ENCODE measurements at regions not wholly inside any gene's neighbourhood (a gene's known extent, or its start where the extent isn't known, plus 50 kb on each side); places are given as distances from the start of the nearest gene placed in this dataset.

- peak overlapping the region; percentile 32 for H3K27ac ChIP-seq
- TF ChIP-seq ZFX (IDR thresholded peaks at IDR 0.05; ENCODE audit: borderline replicate concordance) (no peak), CTCF (IDR thresholded peaks at IDR 0.05) (no peak)
Observed at GRCh38 chr22:23377767-23378166, 197.5 kb downstream of the BCR start.

GRCh38 chr22:23376256-23376655 is 195.9 kb downstream of the BCR start:
- H3K27ac ChIP-seq = 0 out of 2 replicates have a peak overlapping the region, but pooled peaks have one; percentile 32
- TF ChIP-seq ZFX (IDR thresholded peaks at IDR 0.05; ENCODE audit: borderline replicate concordance) (no peak), CTCF (IDR thresholded peaks at IDR 0.05) (peak; percentile 58)

- no peak for TF ChIP-seq ZFX (IDR thresholded peaks at IDR 0.05; ENCODE audit: borderline replicate concordance)
- no peak for TF ChIP-seq CTCF (IDR thresholded peaks at IDR 0.05)
Observed at GRCh38 chr22:23375031-23375827, 194.9 kb downstream of the BCR start.

GRCh38 chr22:23373601-23374000 is 193.3 kb downstream of the BCR start:
- H3K27ac ChIP-seq = 0 out of 2 replicates have a peak overlapping the region, but pooled peaks have one; percentile 8
- TF ChIP-seq ZFX (IDR thresholded peaks at IDR 0.05; ENCODE audit: borderline replicate concordance) (no peak), CTCF (IDR thresholded peaks at IDR 0.05) (no peak)

More at GRCh38 chr22:23375031-23375827, 194.9 kb downstream of the BCR start:
- H3K27ac ChIP-seq = no peak overlapping the region

- TF ChIP-seq CTCF (IDR thresholded peaks at IDR 0.05) (no peak), ZFX (IDR thresholded peaks at IDR 0.05; ENCODE audit: borderline replicate concordance) (no peak)
- no peak overlapping the region for H3K27ac ChIP-seq
Observed at GRCh38 chr22:23370251-23370650, 189.9 kb downstream of the BCR start.

GRCh38 chr22:23369054-23369685 is 188.9 kb downstream of the BCR start:
- TF ChIP-seq ZFX (IDR thresholded peaks at IDR 0.05; ENCODE audit: borderline replicate concordance) (no peak), CTCF (IDR thresholded peaks at IDR 0.05) (no peak)
- peak overlapping the region; percentile 4; the same call in 1 of the 2 replicates for H3K27ac ChIP-seq
